ENCODE measurements at regions not wholly inside any gene's neighbourhood (a gene's known extent, or its start where the extent isn't known, plus 50 kb on each side); places are given as distances from the start of the nearest gene placed in this dataset.

- Histone ChIP-seq H3K27ac (ENCODE audit: low read depth, low read length) (no peak overlapping the region), H3K4me1 (ENCODE audit: insufficient read depth, low read length) (peaks cover under 1% of the 10 kb centered on the region), H3K79me2 (ENCODE audit: insufficient read depth, low read length) (no peaks in the 10 kb centered on the region), H3K4me3 (ENCODE audit: insufficient read depth, low read length) (no peak overlapping the region), H3K27me3 (ENCODE audit: insufficient read depth, low read length) (no peaks in the 10 kb centered on the region), H3K9me3 (ENCODE audit: low read depth, low read length) (no peaks in the 10 kb centered on the region), H3K4me2 (ENCODE audit: insufficient read depth, low read length) (no peak overlapping the region), H4K20me1 (ENCODE audit: insufficient read depth, low read length) (no peaks in the 10 kb centered on the region), H2AFZ (ENCODE audit: low read length) (no peak overlapping the region), H3K36me3 (ENCODE audit: insufficient read depth, low read length) (no peaks in the 10 kb centered on the region)
- TF ChIP-seq CTCF (IDR thresholded peaks at IDR 0.05; ENCODE audit: extremely low read depth, low read depth, low read length) = no peak
- DNase-seq (ENCODE audit: insufficient read length, low spot score, missing footprints) = no peak
These were observed 80.1 kb upstream of the CD44 start for GRCh38 chr11:35058669-35059434.

- Histone ChIP-seq H3K9me3 (ENCODE audit: low read depth, low read length) (no peaks in the 10 kb centered on the region), H3K27ac (ENCODE audit: low read depth, low read length) (no peak overlapping the region), H3K4me3 (ENCODE audit: insufficient read depth, low read length) (no peak overlapping the region), H3K27me3 (ENCODE audit: insufficient read depth, low read length) (no peaks in the 10 kb centered on the region), H3K36me3 (ENCODE audit: insufficient read depth, low read length) (no peaks in the 10 kb centered on the region), H3K79me2 (ENCODE audit: insufficient read depth, low read length) (no peaks in the 10 kb centered on the region), H4K20me1 (ENCODE audit: insufficient read depth, low read length) (no peaks in the 10 kb centered on the region), H3K4me2 (ENCODE audit: insufficient read depth, low read length) (no peak overlapping the region), H2AFZ (ENCODE audit: low read length) (no peak overlapping the region), H3K4me1 (ENCODE audit: insufficient read depth, low read length) (peaks cover 8% of the 10 kb centered on the region)
- DNase-seq (ENCODE audit: insufficient read length, low spot score, missing footprints) = no peak
- TF ChIP-seq CTCF (IDR thresholded peaks at IDR 0.05; ENCODE audit: extremely low read depth, low read depth, low read length) = no peak
These were observed 77.2 kb upstream of the CD44 start for GRCh38 chr11:35061516-35062440.

- Histone ChIP-seq H3K27ac (ENCODE audit: low read depth, low read length) (no peak overlapping the region), H4K20me1 (ENCODE audit: insufficient read depth, low read length) (no peaks in the 10 kb centered on the region), H3K27me3 (ENCODE audit: insufficient read depth, low read length) (no peaks in the 10 kb centered on the region), H3K79me2 (ENCODE audit: insufficient read depth, low read length) (no peaks in the 10 kb centered on the region), H3K36me3 (ENCODE audit: insufficient read depth, low read length) (no peaks in the 10 kb centered on the region), H2AFZ (ENCODE audit: low read length) (no peak overlapping the region), H3K4me3 (ENCODE audit: insufficient read depth, low read length) (no peak overlapping the region), H3K4me2 (ENCODE audit: insufficient read depth, low read length) (no peak overlapping the region), H3K4me1 (ENCODE audit: insufficient read depth, low read length) (peaks cover 8% of the 10 kb centered on the region), H3K9me3 (ENCODE audit: low read depth, low read length) (no peaks in the 10 kb centered on the region)
- no peak for TF ChIP-seq CTCF (IDR thresholded peaks at IDR 0.05; ENCODE audit: extremely low read depth, low read depth, low read length)
- DNase-seq (ENCODE audit: insufficient read length, low spot score, missing footprints) = no peak
These were observed 75.5 kb upstream of the CD44 start for GRCh38 chr11:35063488-35063931.

Measured in osteoblast (primary cell).